RWPE1 (cell line): ENCODE measurements at regions not wholly inside any gene's neighbourhood (a gene's known extent, or its start where the extent isn't known, plus 50 kb on each side); places are given as distances from the start of the nearest gene placed in this dataset.
A peak's percentile ranks its signal among the peaks of the same experiment; 100 is the strongest.

Experiments used
- CTCF ChIA-PET: fragments of 350-600 bp; sonication (Branson Sonifier 250); formaldehyde crosslinking; extraction: SDS; loops from one replicate; lab custom pipeline; 2021; lab: Yijun Ruan, JAX
- POLR2A ChIA-PET: fragments of 400-600 bp; formaldehyde crosslinking; extraction: SDS; loops from one replicate; lab custom pipeline; 2020; ENCODE audit warnings: antibody characterized with exemption; ENCODE audit not compliant: low non-redundant PET; lab: Yijun Ruan, JAX
- DNase-seq: peaks from one replicate; pipeline ENCODE4 v3.0.0; 2012; ENCODE audit warnings: low spot score
- H3K27ac ChIP-seq: fragments of 450-650 bp; 2 replicates; pipeline ENCODE4 v1.5.1; 2017
- CTCF ChIP-seq: fragments of 450-650 bp; conservative IDR thresholded peaks from 2 replicates; pipeline ENCODE4 v1.5.1; 2017; ENCODE audit warnings: low read depth, mild to moderate bottlenecking

GRCh38 chr3:22714749-22715148 is 488.4 kb upstream of the UBE2E2 start:
- CTCF ChIA-PET, result no interaction called here
- POLR2A ChIA-PET, result no interaction called here
- TF ChIP-seq CTCF, result no peak
- DNase-seq, result no peak
- H3K27ac ChIP-seq, result no peak overlapping the region

DNA sequence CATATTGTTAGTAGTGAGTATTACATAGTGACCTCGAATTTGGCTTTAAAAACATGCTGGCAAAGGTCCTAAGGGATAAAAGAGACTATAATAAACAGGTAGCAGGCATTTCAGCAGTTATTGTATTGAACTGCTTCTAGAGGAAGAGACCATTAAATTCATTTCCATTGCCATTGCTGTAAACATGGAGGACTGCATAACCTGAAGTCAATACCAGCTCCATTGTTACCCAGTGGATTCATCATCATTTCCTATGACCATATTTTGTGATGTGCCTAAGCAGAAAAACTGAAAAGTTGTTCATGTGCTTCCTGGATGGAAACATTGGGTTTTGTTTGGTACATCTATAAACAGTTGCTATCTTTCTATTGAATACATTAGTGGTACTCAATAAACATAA is 482.5 kb upstream of the UBE2E2 start:
- no peak for TF ChIP-seq CTCF
- POLR2A ChIA-PET, result no interaction called here
- no peak overlapping the region for H3K27ac ChIP-seq
- CTCF ChIA-PET, result no interaction called here
- DNase-seq, result no peak

- ChIA-PET CTCF (no interaction called here), POLR2A (no interaction called here)
- DNase-seq, result no peak
- H3K27ac ChIP-seq, result no peak overlapping the region
- no peak for TF ChIP-seq CTCF
Observed at GRCh38 chr3:22724420-22724819, 478.7 kb upstream of the UBE2E2 start.

GRCh38 chr3:22728406-22728805 is 474.7 kb upstream of the UBE2E2 start:
- TF ChIP-seq CTCF, result no peak
- ChIA-PET POLR2A (no interaction called here), CTCF (no interaction called here)
- no peak for DNase-seq
- no peak overlapping the region for H3K27ac ChIP-seq

- TF ChIP-seq CTCF, result no peak
- H3K27ac ChIP-seq, result no peak overlapping the region
- ChIA-PET CTCF (interaction anchor here (0.6 to 1.0 kb wide), 4 partner anchors 29 to 1103 kb away, joined by 3 to 5 read pairs (median 3); no protein-coding TSS in a partner anchor), POLR2A (no interaction called here)
- peak; percentile 49 for DNase-seq
Observed at GRCh38 chr3:22729212-22729611, 473.9 kb upstream of the UBE2E2 start.

DNA sequence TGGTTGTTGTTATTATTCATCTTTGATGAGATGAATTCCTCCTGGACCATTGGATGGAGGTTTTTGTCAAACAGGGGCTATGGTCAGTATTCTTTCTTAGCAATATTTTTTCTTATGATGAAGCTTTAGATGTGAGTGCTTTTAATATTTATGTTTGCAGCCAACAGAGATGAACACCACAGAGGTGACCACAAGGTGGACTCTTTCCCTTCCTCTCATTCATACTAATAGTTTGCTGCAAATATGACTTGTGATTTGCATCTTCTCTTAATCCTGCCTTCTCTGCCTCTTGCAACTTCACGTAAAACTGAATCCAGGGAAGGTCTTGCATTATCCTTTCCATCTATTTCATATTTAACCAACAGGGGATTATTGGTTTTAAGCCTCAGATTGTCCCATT is 473.1 kb upstream of the UBE2E2 start:
- CTCF ChIA-PET, result interaction anchor here (0.6 to 1.0 kb wide), 3 partner anchors 45 to 1102 kb away, joined by 3 to 5 read pairs (median 3); no protein-coding TSS in a partner anchor
- POLR2A ChIA-PET, result no interaction called here
- no peak overlapping the region for H3K27ac ChIP-seq
- DNase-seq, result no peak
- 0 out of 2 replicates have a peak, but pooled peaks have one; percentile 19 for TF ChIP-seq CTCF

GRCh38 chr3:22730701-22731100 is 472.4 kb upstream of the UBE2E2 start:
- ChIA-PET CTCF (interaction anchor here (0.7 kb wide), 1 partner anchor 213 kb away, joined by 3 read pairs; no protein-coding TSS in a partner anchor), POLR2A (no interaction called here)
- no peak for DNase-seq
- H3K27ac ChIP-seq, result no peak overlapping the region
- TF ChIP-seq CTCF, result no peak
